Stimulated activated CD4-positive, alpha-beta T cell treated with anti-CD3 and anti-CD28 coated beads, Interleukin-1b, Interleukin-23, amount 100 ng/mL, for 24 hours (primary cell): ENCODE measurements at regions not wholly inside any gene's neighbourhood (a gene's known extent, or its start where the extent isn't known, plus 50 kb on each side); places are given as distances from the start of the nearest gene placed in this dataset.
A peak's percentile ranks its signal among the peaks of the same experiment; 100 is the strongest.

Source experiments
- DNase-seq, 4 experiments: peaks; one replicate each; pipeline ENCODE4 v3.0.0-alpha.2; 2020; ENCODE audit warnings: low read depth in 4 of 4, low spot score in 1 of 4

GRCh38 chr22:18731075-18731666, 119.5 kb upstream of the RIMBP3 start:
- no peak for DNase-seq

- peak in 3 of 4 experiments; percentile 24 to 50 (median 30) for DNase-seq
Observed at GRCh38 chr22:18730410-18730809, 118.7 kb upstream of the RIMBP3 start.
